ENCODE measurements at regions not wholly inside any gene's neighbourhood (a gene's known extent, or its start where the extent isn't known, plus 50 kb on each side); places are given as distances from the start of the nearest gene placed in this dataset.

GRCh38 chr17:77422104-77422747, 281.5 kb downstream of the SEC14L1 start:
- no peak for DNase-seq

DNA sequence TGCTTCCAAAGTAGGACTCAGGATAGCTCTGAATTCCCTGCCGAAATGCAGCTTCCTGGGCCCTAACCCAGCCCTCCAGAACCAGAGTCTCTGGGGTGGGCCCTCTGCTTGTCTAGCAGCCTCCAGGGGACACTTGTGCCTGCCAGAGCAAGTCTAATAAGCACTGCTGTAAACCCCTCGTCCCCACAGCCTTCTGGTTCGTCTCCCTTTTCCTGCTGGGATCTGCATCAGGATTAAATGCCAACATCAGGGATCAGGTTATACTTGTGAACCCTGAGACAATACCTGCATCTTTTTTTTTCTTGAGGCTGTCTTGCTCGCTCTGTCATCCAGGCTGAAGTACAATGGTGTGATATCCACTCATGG, 282.0 kb downstream of the SEC14L1 start:
- DNase-seq, result no peak

- no peak for DNase-seq
These were observed 283.1 kb downstream of the SEC14L1 start for GRCh38 chr17:77423589-77424451.

- no peak for DNase-seq
These were observed 284.0 kb downstream of the SEC14L1 start for GRCh38 chr17:77424585-77425344.

DNA sequence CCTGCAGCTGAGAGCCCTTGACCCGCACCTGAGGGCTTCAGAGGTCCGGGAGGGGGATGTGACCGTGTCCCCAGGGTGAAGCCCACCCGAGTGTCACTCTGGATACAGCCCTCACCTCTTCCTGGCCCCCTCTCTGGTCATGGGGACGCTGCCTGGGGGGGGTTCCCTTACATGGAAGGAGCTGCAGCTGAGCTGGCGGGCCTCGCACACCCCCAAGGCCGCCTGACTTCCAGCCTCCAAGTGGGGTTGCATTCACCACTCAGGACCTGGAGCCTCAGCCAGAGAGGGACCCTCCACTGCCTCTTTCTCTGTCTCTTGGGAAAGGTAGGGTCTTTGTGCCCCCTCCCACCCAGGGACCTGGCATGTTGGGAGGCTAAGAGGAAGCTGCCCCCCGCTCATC, 284.6 kb downstream of the SEC14L1 start:
- no peak for DNase-seq

DNA sequence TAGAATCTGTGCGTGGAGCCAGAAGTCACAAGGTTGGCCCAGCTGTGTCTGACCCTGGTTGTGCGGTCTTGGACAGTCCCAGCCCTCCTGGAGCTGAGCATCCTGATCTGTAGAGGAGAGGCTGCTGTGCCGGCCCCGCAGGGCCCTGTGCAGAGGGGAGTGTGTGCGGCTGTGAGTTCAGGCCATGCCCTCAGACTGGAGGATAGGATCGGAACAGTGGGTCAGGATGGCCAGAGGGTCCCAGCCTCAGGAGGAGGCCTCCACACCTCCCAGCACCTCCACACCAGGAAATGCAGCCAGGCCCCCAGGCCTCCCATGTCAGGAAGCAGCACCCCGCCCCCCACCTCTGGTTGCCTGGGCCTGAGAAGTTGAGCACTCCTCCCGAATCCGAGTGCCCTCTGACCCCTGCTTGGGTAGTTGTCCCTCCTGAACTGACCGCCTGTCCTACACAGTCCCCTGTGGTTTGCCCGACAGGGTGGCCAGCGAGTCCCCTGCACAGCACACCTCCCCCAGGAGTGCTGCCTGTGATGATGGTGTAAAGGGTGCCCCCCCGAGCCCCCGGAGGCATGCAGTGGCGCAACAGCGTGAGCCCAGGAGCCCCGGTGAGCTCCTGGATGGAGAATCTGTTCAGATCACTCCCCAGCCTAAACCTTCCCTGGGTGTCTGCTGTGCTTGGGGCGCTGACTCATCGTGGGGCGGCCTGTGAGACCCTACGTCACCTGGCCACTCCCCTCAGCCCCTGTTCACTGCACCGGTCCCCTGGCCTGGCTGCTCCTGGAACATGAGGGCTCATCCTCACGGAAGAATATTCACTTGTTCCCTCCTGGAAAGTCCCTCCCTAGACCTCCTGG, 285.2 kb downstream of the SEC14L1 start:
- no peak for DNase-seq

GRCh38 chr17:77426676-77427386, 286.1 kb downstream of the SEC14L1 start:
- no peak for DNase-seq

DNA sequence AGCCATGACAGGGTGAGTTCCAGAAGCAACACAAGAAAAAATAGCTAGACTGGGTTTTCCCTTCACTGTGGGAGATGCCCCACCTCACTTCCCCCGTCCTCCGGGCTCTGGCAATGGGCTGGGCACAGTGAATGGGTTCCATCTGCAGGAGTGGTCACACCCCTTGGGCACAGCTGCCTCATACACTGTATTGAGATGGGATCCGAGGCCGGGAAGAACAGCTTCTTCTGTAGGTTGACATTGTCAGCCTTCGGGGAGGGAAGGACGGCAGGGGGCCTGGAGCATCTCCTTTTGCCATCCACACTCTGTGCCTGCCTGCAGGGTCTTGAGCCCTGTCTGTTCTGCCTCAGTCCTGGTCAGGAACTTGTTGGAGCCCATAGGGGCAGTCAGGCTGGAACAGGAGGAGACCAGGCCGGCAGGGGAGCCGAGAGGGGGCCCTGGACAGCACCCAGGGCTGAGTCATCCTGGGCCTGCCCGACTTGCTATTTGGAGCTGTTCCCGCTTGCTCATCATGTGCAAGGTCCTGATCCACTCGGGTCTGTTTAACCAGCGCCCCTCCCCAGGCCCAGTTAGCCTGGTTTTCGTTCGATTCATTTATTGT, 286.7 kb downstream of the SEC14L1 start:
- no peak for DNase-seq

GRCh38 chr17:77428020-77428748, 287.4 kb downstream of the SEC14L1 start:
- DNase-seq, result no peak

GRCh38 chr17:77428749-77429368, 288.1 kb downstream of the SEC14L1 start:
- DNase-seq, result no peak

- DNase-seq, result no peak
These were observed 288.7 kb downstream of the SEC14L1 start for GRCh38 chr17:77429369-77429968.

DNA sequence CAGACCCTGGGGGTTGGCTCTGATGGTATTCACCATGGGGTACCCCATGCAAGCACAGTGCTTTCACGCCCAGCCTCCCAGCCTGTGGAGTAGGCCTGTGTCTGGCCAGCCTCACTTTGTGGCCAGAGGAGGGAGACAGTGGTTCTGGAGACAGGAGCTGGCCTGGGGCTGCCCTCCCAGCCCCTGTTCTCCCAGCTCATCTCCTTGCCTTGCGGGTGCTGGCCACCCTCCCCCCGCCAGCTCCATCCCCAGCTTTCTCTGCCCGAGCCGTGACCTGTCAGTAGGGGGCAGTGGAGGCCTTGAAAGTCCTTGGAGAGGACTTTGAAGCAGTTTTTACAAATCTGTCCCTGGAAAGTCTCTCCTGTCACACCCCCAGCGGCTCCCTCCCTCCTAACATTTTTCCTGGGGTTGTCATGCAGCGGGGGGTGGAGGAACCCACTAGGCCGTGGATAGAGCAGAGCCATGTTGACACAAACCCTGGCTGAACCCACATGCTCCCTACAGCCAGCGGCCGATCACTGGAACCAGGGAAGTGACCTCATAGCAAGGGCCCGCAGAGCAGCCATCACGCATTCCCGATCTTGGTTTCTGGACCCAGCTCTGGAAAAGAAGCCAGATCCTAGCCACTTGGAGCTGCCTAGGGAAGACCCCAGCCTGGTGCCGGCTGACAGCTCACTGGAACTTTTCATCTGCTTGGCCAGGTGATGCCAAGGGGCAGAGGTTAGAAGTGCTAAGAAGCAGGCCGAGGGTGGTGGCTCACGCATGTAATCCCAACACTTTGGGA, 289.4 kb downstream of the SEC14L1 start:
- no peak for DNase-seq

- DNase-seq, result no peak
These were observed 291.4 kb downstream of the SEC14L1 start for GRCh38 chr17:77432034-77432661.

- no peak for DNase-seq
These were observed 292.0 kb downstream of the SEC14L1 start for GRCh38 chr17:77432742-77433141.

GRCh38 chr17:77433385-77434135, 292.8 kb downstream of the SEC14L1 start:
- DNase-seq, result no peak

- no peak for DNase-seq
These were observed 293.7 kb downstream of the SEC14L1 start for GRCh38 chr17:77434136-77435114.

Measured in NCI-H2029 treated with DMSO at 0.1 percent for 48 hours (cell line).